Neuron (in vitro differentiated cells): ENCODE measurements at regions not wholly inside any gene's neighbourhood (a gene's known extent, or its start where the extent isn't known, plus 50 kb on each side); places are given as distances from the start of the nearest gene placed in this dataset.

ENCODE experiments used
- H2AFZ ChIP-seq: one replicate; pipeline ENCODE4 v1.6.1; 2013; ENCODE audit warnings: low read depth, mild to moderate bottlenecking, inconsistent platforms, low read length, moderate library complexity
- H3K27me3 ChIP-seq: one replicate; pipeline ENCODE4 v1.6.1; 2013; ENCODE audit warnings: low read length; ENCODE audit not compliant: insufficient read depth
- H3K36me3 ChIP-seq: one replicate; pipeline ENCODE4 v1.6.1; 2013; ENCODE audit warnings: low read length; ENCODE audit not compliant: insufficient read depth
- H3K4me1 ChIP-seq: one replicate; pipeline ENCODE4 v1.6.1; 2013; ENCODE audit warnings: low read length; ENCODE audit not compliant: insufficient read depth
- H3K4me3 ChIP-seq: 2 replicates; pipeline ENCODE4 v1.5.1; 2013; ENCODE audit warnings: mild to moderate bottlenecking, low read length, moderate library complexity
- H3K9me3 ChIP-seq: one replicate; pipeline ENCODE4 v1.6.1; 2013; ENCODE audit warnings: low read length

- Histone ChIP-seq H3K9me3 (no peaks in the 10 kb centered on the region), H3K4me1 (peaks cover 15% of the 10 kb centered on the region), H2AFZ (no peak overlapping the region), H3K4me3 (no peak overlapping the region), H3K36me3 (no peaks in the 10 kb centered on the region), H3K27me3 (no peaks in the 10 kb centered on the region)
Measured at GRCh38 chr10:78614744-78615143, 454.0 kb upstream of the ZMIZ1 start.

DNA sequence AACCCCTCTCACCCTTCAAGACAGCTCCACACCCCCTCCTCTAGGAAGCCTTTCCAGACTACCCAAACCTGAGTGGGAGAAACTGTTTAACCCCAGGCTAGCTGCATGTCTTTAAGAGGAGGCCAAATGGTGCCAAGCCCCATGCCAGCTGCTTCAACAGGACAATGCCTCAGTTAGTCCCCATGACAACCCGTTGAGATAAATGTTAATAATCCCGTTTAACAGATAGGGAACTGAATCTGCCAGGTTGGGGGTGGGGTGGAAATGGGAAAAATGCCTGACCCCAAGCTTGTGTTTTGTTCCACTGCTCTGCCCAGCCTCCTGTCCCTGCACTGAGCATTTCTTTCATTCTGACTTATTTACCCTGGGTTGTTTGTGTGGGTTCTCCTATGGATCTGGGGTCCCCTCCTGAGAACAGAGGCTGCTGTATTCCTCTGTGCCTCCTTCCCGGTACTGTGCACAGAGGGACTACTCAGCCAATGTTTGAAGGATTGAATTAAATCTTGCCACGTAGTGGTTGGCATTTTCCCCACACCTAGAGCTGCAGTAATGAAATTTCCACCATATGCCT is 452.6 kb upstream of the ZMIZ1 start:
- no peak overlapping the region for H2AFZ ChIP-seq
- peaks cover 14% of the 10 kb centered on the region for H3K4me1 ChIP-seq
- no peaks in the 10 kb centered on the region for H3K36me3 ChIP-seq
- H3K27me3 ChIP-seq, result no peaks in the 10 kb centered on the region
- no peaks in the 10 kb centered on the region for H3K9me3 ChIP-seq
- no peak overlapping the region for H3K4me3 ChIP-seq

- Histone ChIP-seq H3K36me3 (no peaks in the 10 kb centered on the region), H2AFZ (no peak overlapping the region), H3K27me3 (no peaks in the 10 kb centered on the region), H3K9me3 (no peaks in the 10 kb centered on the region), H3K4me3 (no peak overlapping the region), H3K4me1 (peaks cover 11% of the 10 kb centered on the region)
Measured at GRCh38 chr10:78617115-78617514, 451.7 kb upstream of the ZMIZ1 start.

DNA sequence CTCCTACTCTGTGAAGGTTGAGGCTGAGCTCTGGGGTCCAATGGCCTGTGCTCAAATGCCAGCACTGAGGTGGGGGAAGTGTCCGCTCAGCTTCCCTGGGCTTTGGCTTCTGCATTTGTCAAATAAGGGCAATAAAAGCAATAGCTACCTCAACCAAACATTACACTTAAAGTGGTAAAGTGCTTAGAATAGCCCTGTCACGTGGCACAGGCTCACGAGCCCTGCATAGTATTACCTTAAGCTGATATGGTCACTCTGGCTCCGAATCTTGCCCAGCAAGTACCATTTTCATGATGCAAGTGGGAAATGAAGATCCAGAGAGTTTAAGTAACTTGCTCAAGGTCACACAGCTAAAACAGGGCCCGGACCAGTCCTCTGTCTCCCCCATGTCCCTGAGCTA is 451.1 kb upstream of the ZMIZ1 start:
- no peaks in the 10 kb centered on the region for H3K27me3 ChIP-seq
- H3K4me3 ChIP-seq, result no peak overlapping the region
- H3K4me1 ChIP-seq, result peaks cover 11% of the 10 kb centered on the region
- no peaks in the 10 kb centered on the region for H3K36me3 ChIP-seq
- H3K9me3 ChIP-seq, result no peaks in the 10 kb centered on the region
- no peak overlapping the region for H2AFZ ChIP-seq

DNA sequence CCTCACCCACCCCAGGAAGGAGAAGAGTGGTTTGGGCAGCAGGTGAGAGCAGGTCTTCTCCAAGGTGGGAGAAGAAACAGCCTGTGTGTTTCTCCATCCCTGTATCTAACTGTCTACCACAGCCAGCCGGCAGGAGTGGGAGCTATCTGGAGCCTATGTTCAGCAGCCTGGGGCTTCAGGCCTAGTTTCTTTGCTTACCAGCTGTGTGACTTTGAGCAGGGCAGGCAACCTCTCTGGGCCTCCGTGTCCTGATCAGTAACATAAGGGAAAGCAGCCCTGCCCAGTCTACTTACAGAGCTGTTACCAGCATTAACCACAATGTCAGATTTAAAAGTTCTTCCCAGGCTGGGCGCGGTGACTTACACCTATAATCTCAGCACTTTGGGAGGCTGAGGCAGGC is 450.7 kb upstream of the ZMIZ1 start:
- Histone ChIP-seq H3K27me3 (no peaks in the 10 kb centered on the region), H3K4me3 (no peak overlapping the region), H3K36me3 (no peaks in the 10 kb centered on the region), H3K4me1 (peaks cover 11% of the 10 kb centered on the region), H2AFZ (no peak overlapping the region), H3K9me3 (no peaks in the 10 kb centered on the region)

- Histone ChIP-seq H3K36me3 (no peaks in the 10 kb centered on the region), H3K9me3 (no peaks in the 10 kb centered on the region), H3K4me1 (peaks cover 17% of the 10 kb centered on the region), H3K27me3 (no peaks in the 10 kb centered on the region), H3K4me3 (no peak overlapping the region), H2AFZ (no peak overlapping the region)
Measured at GRCh38 chr10:78619115-78619851, 449.5 kb upstream of the ZMIZ1 start.

DNA sequence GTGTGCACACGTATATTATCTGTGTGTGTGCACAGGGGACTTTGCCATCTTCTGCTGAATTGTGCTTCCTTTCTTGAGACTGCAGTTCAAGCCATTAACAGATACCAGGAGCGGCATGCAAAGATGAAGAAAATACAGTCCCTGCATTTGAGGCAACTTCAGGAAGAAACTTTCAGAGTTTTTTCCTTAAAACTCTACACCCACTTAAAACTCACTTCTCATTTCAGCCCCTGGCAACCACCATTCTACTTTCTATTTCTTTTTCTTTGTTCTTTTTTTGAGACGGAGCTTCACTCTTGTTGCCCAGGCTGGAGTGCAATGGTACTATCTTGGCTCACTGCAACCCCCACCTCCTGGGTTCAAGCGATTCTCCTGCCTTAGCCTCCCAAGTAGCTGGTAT is 448.9 kb upstream of the ZMIZ1 start:
- Histone ChIP-seq H3K4me3 (no peak overlapping the region), H3K9me3 (no peaks in the 10 kb centered on the region), H3K4me1 (peaks cover 17% of the 10 kb centered on the region), H3K36me3 (no peaks in the 10 kb centered on the region), H3K27me3 (no peaks in the 10 kb centered on the region), H2AFZ (no peak overlapping the region)

- Histone ChIP-seq H3K4me3 (no peak overlapping the region), H3K9me3 (no peaks in the 10 kb centered on the region), H2AFZ (no peak overlapping the region), H3K4me1 (peaks cover 18% of the 10 kb centered on the region), H3K36me3 (no peaks in the 10 kb centered on the region), H3K27me3 (no peaks in the 10 kb centered on the region)
Measured at GRCh38 chr10:78620985-78621799, 447.6 kb upstream of the ZMIZ1 start.

- Histone ChIP-seq H2AFZ (no peak overlapping the region), H3K27me3 (no peaks in the 10 kb centered on the region), H3K36me3 (no peaks in the 10 kb centered on the region), H3K4me3 (no peak overlapping the region), H3K4me1 (peaks cover 27% of the 10 kb centered on the region), H3K9me3 (no peaks in the 10 kb centered on the region)
Measured at GRCh38 chr10:78623578-78624215, 445.1 kb upstream of the ZMIZ1 start.

DNA sequence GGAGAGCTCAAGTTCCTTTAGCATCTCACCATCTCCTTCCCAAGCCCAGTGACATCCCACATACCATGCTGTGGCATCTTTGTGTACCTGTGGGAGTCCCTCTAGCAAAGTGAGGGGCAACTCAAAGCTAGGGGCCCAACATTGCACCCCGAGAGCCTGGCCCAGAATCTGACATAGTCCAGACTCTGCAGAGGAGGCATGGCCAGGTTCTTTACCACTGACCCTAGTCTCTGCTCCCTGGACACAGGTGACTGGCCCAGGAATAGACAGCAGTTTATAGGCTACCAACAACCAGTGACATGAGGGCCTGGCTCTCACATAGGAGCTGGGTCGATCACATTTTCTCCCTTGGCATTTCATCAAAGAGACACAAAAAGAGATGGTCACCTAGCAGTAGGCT is 444.0 kb upstream of the ZMIZ1 start:
- Histone ChIP-seq H3K9me3 (no peaks in the 10 kb centered on the region), H3K4me3 (no peak overlapping the region), H2AFZ (no peak overlapping the region), H3K27me3 (no peaks in the 10 kb centered on the region), H3K36me3 (no peaks in the 10 kb centered on the region), H3K4me1 (peaks cover 17% of the 10 kb centered on the region)

- no peaks in the 10 kb centered on the region for H3K9me3 ChIP-seq
- no peak overlapping the region for H2AFZ ChIP-seq
- no peaks in the 10 kb centered on the region for H3K27me3 ChIP-seq
- no peak overlapping the region for H3K4me3 ChIP-seq
- no peaks in the 10 kb centered on the region for H3K36me3 ChIP-seq
- H3K4me1 ChIP-seq, result peaks cover 17% of the 10 kb centered on the region
Measured at GRCh38 chr10:78626471-78626870, 442.3 kb upstream of the ZMIZ1 start.

- H2AFZ ChIP-seq, result no peak overlapping the region
- no peaks in the 10 kb centered on the region for H3K36me3 ChIP-seq
- H3K9me3 ChIP-seq, result no peaks in the 10 kb centered on the region
- no peak overlapping the region for H3K4me3 ChIP-seq
- peaks cover 17% of the 10 kb centered on the region for H3K4me1 ChIP-seq
- H3K27me3 ChIP-seq, result no peaks in the 10 kb centered on the region
Measured at GRCh38 chr10:78627254-78627795, 441.4 kb upstream of the ZMIZ1 start.

GRCh38 chr10:78628976-78629375 is 439.8 kb upstream of the ZMIZ1 start:
- Histone ChIP-seq H3K36me3 (no peaks in the 10 kb centered on the region), H3K4me1 (peaks cover 13% of the 10 kb centered on the region), H3K9me3 (no peaks in the 10 kb centered on the region), H3K27me3 (no peaks in the 10 kb centered on the region), H3K4me3 (no peak overlapping the region), H2AFZ (no peak overlapping the region)
